ENCODE measurements at regions not wholly inside any gene's neighbourhood (a gene's known extent, or its start where the extent isn't known, plus 50 kb on each side); places are given as distances from the start of the nearest gene placed in this dataset.

DNA sequence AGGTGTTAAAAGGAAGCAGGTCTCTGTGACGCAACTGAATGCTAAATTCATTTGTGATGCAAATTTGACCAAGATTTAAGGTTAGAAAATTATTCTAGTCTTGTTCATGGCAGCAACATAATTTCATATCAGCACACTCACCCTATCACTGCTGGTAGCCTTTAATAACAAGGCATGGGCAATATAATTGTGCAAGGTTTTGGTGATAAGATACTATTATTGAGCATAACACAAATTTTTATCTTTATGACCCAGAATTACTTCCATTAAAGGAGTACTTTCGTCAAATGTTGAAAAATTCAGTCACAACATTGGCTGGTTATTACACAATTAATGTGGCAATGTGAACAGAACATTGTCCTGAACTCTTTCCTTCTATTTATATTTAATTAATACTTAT is 96.0 kb upstream of the PAM start:
- TF ChIP-seq CTCF (IDR thresholded peaks at IDR 0.05), result no peak

DNA sequence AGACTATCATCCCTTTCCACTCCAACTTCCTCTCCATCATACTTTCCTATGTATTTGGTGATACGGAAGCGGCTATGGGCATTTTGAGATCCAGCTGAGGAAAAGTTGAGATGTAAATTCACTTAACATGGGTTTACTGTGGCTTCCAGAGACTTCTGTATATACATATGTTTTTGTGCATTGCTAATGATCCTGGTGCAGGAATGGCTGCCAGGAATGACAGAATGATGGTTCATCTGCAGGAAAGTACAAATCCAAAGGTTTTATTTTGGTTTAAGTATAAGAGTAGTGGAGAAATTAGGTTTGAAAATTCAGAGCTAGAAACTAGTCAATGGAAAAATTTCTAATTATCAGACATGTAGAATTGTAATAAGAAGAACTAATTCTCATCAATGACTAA is 95.0 kb upstream of the PAM start:
- no peak for TF ChIP-seq CTCF (IDR thresholded peaks at IDR 0.05)

DNA sequence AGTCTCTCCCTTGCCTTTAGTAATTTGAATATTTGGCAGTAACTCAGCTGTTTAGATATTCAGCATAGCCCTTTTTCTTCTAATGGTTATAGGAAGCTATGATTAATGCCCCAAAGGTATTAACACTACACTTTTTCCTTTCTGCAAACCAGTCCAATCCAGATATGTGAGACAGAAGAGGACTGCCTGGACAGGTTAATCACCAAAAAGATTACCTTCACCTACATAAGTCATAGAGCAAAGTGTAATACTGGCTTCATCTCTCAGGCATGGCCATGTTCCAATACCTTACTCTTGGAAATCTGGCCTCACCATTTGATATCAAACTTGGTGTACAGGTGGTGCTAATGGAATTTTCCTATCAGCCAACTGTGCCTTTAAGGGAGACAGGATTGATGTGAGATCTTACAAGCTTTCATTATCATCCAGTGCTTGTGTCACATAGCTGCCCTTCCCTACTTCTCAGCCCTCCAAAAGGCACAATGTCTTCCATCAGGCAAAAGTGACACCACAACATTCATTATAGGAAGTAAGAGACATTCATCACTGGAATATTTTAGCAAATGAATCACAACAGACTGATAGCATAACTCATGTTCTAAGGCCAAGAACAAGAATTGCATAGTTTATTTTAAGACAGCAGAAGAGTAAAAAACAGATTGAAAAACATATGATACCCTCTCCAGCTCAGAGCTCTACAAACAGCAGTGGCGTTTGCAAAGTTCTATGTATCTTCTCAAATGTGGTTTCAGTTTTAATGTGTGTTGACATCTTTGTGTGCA is 91.2 kb upstream of the PAM start:
- TF ChIP-seq CTCF (IDR thresholded peaks at IDR 0.05), result no peak

DNA sequence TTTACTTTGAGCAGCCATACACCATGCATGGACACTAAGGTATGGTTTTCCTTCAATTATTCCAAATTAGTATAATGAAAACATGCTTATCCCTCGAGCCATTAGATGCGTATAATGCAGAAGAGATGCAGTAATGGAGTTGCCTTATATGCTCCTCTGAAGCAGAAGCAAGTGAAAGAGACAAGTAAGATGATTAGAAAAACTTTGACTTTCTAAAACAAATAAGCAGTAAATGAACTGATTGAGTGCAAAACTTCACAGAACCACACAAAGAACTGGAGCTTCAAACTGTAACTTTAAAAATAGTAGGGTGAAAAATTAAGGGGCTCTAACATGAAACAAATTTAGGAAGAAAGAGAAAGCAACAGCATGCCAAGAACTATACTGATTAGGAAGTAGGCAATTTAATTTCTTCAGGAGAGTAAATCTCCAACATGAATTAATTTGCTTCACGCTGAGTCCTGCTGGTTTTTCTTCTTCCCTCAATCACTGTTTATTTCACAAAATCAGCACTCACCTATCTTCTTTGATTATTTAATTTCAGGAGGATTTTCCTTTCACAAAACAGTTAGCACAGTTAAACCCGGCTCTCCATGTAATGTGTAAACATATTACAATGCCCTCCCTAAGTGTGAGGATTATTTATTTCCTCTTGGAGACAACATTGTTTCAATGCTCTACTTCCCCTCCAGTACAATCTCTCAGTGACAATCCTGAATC is 90.3 kb upstream of the PAM start:
- no peak for TF ChIP-seq CTCF (IDR thresholded peaks at IDR 0.05)

DNA sequence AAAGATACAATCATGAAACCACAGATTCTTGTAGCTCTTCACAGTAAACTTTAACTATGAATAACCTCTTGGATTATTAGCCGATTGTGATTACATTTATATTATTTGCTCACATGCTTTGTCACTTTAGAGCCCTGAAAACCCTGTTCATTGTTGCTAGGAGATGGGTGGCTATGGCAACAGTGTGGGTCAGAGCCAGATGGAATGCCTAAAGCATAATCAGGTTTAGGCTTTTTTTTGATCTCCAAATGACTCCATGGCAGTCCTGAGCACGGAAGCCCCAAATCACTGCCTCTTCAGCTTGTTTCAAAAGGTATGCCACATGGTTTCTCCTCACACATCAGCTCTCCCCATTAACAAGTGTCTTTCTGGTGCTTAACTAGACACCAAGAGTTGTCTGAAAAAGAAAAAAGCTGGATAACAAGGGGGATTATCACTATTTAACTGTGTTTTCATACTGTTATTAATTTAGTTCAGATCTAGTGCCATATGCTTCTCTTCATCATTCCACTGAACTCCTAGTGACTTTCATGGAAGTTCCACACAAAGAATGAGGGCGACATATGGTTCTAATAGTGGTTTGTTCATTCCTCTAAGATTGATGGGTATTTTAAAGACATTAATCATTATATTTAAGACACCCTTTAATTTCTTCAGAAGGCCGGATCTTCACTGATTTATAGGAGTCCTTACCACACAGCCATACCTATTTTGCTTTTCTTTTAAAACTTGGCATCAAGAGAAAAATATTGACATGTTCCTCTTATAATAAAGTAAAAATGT is 88.8 kb upstream of the PAM start:
- TF ChIP-seq CTCF (IDR thresholded peaks at IDR 0.05), result no peak

GRCh38 chr5:102668220-102668932 is 86.7 kb upstream of the PAM start:
- TF ChIP-seq CTCF (IDR thresholded peaks at IDR 0.05), result no peak

- TF ChIP-seq CTCF (IDR thresholded peaks at IDR 0.05), result peak; percentile 85
These were observed 84.8 kb upstream of the PAM start for GRCh38 chr5:102670224-102670836.

All from LNCAP (cell line).